HPDE6-E6E7 (cell line): ENCODE measurements at regions not wholly inside any gene's neighbourhood (a gene's known extent, or its start where the extent isn't known, plus 50 kb on each side); places are given as distances from the start of the nearest gene placed in this dataset.

Experiments used
- DNase-seq: peaks from one replicate; pipeline ENCODE4 v3.0.0; 2011; ENCODE audit warnings: missing footprints; ENCODE audit errors: extremely low spot score

DNA sequence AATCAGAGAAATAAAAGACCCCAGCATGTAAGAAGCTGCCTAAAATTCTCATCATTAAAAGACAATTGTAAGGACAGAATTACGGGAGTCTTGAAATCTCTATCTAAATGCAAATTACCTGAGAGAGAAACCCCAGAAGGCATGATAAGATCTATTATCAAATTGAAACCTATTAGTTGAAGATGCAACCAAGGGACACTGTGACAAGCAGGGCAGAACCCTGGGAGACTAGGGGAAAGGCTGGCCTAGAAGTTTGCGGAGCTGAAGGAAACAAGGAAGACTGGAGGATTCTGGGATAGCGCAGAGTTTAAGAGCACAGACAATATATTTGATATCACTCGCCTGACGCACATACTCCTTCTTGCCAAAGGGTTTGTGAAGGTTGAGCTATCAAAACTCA is 319.5 kb upstream of the CHAC2 start:
- DNase-seq = no peak

DNA sequence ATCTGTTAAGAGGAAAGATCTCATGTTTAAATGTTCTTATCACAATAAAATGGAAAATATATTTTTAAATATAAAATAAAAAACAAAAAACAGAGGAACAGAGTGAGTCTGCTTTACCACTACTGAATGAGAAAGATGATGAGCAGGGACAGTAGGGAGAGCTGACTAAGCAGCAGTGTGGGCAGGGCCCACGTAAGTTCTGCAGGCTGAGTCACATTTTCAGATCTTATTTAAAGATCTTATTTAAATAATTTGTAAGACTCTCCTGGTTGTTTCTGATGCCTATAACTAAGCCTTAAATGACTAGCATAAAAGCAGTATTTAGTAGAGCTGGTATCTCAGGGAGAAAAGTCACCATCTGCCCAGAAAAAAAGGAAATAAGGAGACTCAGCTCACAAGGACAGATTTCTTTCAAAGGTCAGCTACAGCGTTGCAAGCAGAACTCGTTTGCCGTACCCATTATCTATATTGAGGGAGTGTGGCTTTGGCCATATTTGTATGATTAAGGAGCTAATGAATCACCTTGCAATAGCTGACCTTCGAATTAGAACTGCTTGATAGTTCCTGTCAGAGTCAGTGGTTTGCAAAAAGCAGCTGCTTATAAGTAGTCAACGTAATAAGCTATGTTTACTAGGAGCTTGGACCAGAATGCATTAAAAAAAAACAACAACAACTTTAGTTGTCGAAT is 322.1 kb upstream of the CHAC2 start:
- peak; percentile 48 for DNase-seq

DNA sequence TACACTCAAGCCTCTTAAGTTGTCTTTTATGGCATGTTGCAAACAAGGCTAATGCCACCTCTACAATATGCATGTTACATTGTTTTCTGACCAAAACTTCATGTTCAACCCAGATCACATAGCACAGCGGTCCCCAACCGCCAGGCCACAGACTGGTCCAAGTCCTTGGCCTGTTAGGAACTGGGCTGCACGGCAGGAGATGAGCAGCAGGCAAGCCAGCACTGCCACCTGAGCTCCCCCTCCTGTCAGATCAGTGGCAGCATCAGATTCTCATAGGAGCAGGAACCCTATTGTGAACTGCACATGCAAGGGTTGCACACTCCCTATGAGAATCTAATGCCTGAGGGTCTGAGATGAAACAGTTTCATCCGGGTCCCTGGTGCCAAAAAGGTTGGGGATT is 324.8 kb upstream of the CHAC2 start:
- DNase-seq = no peak

DNA sequence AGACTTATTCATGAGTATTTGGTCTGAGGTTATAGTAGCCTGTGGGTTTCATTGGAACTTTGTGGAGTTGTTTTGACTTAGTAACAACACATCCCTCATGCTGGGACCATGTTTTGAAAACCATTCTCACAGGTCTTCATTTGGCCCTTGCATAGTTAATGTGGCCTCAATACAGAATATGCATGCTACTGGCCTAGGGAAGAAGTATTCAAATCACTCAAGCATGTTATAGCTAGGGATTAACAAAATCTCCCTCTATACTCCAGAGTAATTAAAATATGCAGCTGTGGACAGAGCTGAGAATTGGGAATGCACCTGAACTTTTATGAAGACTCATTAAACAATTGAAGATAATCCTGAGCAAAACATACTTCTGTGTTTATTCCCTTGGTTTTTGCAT is 325.5 kb upstream of the CHAC2 start:
- no peak for DNase-seq

DNA sequence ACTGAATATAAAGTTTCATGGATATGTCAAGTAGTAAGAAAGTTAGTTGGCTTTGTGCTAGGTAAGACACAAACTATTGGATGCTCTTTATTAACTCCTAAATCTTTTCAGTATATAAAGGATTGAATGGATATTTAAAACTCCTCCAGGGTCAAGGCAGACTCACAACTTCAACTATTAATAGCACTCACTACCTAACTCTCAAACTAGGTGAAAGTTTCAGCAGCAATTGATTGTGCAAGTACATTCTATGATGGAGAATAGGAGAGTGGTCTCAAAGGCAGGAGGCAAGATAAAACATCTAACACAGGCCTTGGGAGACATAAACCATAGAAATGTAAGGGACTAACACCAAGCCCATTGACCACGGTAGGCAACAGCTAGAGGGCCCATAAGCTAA is 328.9 kb upstream of the CHAC2 start:
- DNase-seq = no peak

DNA sequence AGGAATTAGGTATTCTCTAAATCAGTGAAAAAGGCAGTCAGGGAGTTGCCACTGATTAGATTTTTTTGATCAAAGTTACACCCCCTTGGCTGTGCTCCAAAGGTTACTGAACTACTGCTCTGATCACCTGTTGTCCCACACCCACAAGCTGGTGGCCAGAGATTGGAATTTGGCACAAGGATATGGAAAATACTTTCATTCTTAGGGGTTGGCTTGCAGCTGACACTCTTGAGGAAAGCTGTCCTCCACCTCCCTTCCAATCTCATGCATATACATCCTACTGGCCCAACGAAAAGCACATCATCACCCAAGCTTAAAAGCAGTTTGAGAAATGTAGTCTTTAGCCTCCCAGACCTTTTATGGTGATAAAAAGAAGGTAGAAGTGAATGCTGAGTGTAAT is 329.5 kb upstream of the CHAC2 start:
- DNase-seq = no peak

DNA sequence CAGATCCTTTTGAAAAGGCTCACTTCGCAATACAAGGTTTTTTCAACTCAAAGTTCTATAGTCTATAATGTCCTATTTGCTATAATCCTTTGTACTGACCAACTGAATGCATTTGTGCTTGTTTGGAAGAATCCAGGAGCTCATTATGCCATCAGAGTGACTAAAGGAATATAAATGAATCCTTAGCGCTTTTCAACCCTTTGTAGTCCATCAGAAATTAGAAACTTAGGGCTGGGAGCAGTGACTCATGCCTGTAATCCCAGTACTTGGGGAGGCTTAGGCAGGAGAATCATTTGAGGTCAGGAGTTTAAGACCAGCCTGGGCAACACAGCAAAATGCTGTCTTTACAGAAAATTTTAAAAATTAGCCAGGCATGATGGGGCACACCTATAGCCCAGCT is 330.2 kb upstream of the CHAC2 start:
- DNase-seq = no peak

DNA sequence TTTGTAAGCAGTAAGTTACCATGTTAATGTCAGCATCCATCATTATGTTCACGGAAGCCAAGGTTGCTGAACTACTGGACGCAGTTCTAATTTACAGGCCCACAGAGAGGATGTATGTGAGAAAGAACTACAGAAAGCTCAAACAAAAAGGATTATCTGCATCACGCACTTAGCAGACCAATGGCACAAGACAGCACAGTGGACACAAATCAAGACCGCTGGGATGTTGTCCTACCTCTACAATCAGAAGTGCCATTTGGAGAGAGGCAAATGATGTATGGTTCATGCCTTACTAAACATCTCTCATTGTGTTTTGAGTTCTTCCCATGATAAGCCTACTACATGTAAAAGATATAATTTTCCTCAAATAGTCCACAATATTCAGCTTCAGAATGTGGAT is 330.7 kb upstream of the CHAC2 start:
- DNase-seq = no peak

DNA sequence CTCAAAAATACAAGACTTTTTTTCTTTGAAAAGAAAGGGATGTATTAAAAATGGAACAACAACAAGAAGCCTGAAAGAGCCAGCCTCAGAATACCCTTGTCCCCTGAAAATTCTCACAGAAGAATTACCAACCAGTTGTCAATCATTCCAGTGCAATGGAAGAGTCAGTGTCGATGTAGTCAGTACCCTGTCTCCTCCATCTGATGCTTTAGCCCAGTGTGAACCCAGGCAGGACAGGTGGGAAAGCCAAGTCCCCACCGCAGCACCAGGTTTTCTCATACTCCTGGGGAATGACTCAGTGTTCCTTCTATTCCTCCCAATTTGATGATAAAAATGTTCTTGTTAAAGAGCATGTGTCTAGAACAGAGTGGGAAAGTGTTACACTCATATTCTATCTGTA is 332.0 kb upstream of the CHAC2 start:
- DNase-seq = no peak

DNA sequence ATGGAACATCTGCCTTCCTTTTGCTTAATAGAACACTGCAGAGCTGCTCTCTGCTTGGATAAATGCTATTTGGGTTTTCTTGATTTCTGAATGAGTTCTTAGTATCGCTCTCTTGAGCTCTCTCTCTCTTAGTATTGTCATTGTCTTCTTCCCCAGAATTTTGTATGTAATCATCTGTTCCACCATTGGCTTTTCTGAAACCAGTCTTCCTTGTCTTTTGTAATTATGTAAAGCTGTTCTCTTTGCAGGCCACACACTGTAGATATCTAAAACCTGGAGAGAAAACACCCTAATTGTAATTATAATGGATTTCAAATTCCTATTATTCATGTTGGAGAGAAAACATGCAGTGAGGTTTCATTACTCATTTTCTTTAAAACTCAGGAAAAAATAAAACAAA is 333.1 kb upstream of the CHAC2 start:
- DNase-seq = no peak

DNA sequence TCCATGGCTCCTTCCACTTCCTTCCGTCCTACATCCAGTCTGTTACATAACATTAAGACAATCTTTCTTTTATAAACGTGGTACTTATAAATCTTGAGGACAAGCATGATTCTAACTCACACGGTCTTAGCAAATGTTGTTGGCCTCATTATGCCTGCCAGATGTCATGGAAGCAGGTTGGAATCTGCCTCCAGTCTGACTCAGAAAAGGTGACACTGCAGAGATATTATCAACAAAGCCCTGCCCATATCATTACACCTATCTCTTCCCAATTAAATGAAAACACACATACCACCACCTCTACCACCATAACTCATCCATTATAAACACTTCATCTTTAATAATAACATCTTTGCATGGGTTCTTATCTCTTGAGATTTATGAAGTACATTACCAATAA is 334.7 kb upstream of the CHAC2 start:
- DNase-seq = no peak

DNA sequence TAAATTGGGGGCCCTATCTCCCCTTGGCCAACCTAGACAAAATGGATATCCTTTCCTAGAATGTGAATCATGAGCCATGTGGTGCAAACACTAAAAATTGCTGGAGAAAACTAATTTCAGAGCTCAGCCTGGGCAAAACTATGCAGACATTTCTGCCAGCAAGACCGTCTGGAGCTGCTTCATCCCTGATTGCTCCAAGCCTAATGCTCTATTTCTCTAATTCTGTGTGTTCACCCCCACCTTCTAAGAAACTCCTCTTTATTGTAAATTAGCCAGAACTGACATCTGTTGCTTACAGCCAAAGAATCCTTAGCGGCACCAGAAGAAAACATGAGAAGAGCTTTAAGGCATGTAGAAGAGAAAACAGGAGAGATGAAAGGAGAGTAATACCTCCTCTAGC is 337.7 kb upstream of the CHAC2 start:
- no peak for DNase-seq

DNA sequence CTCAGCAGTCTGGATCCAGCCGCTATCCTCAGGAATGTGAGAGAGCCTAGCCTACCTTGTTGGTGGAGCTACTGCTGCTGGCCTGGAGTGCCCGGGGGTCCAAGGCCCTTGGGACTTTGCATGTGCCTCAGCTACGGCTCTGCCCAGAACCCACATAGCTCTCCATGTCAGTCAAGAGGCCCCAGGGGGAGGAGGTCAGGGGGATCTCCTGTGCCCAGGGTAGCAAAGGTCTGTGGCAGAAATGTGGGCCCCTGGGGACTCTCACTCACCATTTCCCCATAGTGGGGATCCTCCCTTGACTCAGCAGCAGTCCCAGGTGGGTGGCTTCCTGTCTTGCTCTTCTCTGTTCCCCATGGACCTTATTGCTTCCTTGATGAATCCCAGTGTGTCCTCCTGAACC is 342.7 kb upstream of the CHAC2 start:
- DNase-seq = no peak

DNA sequence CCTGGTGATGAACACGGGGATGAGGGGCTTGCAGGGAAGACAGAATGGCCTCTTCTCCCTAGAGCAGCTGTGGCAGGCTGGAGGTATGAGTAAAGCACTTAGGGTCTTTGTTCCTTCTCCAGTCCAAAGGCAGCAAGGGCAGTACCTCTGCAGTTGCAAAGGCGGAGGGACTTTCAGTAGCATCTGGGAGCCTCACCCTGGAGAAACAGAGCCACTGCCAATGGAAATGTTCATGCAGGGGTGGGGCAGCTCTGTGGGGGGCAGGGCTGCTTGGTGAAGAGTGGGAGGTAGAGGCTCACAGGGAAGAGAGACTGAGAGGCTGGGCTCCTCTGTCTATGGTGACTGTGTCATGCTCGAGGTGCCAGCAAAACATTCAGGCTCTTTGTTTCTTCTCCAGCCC is 344.1 kb upstream of the CHAC2 start:
- DNase-seq = no peak

DNA sequence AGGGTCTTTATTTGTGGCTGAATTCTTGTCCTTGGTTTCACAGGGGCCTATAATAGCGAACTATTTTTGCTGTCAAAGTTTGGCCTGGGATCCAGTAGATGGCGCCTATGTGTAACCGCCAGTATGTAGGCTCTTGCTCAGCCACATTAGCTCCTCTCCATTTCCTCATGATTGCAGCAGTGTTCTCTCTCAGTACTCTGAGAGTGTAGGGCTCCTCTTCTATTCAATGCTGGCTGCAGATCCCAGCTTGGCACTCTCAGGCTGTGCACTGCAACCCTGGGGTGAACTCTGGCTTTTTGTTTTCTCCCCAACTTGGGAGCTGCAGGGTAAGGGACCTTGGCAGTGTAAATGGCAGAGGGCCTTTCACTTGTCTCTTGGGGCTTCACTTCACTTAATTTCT is 344.6 kb upstream of the CHAC2 start:
- DNase-seq = no peak

DNA sequence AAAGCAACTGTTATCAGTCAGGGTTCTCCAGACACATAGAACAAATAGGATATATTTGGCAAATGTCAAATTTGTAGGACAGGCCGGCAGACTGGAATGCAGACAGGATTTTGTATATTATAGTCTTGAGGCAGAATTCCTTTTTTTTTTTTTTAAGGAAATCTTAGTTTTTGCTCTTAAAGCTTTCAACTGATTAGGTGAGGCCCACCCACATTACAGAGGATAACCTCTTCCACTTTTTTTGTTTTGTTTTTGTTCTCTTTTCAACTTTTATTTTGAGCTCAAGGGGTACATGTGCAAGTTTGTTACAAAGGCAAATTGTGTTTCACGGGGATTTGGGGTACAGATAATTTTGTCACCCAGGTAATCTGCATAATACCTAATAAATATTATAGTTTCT is 350.2 kb upstream of the CHAC2 start:
- no peak for DNase-seq

DNA sequence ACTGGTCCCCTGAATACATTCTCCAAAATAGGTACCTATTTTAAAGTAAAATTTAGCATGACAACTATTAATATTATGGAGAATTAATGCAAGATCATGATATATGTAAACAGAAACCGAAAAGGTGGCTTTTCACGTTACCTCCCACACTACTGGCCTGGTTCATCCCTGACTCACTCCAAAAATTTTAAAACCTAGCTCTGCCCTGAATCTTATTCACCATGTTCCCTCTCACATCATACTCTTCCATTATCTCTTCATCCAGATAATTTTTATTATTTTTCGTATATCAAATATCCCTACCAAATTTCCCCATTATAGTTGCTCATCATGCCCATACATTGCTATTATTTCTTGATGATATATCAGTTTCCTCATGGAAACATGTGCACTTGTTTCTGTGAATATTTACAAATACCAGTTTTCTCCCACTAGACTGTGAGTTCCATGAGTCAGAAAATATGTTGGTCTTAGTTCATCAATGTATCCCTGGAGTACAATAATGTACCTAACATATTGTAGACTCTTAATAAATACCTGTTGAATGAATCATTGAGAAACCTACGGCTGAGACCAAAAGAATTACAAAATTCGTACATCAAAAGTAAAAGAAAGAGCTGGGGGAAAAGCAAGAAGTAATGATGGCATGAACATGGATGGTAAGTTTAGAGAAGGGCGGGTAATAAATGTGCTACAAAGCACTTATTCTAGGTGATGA is 360.1 kb upstream of the CHAC2 start:
- DNase-seq = peak; percentile 13

DNA sequence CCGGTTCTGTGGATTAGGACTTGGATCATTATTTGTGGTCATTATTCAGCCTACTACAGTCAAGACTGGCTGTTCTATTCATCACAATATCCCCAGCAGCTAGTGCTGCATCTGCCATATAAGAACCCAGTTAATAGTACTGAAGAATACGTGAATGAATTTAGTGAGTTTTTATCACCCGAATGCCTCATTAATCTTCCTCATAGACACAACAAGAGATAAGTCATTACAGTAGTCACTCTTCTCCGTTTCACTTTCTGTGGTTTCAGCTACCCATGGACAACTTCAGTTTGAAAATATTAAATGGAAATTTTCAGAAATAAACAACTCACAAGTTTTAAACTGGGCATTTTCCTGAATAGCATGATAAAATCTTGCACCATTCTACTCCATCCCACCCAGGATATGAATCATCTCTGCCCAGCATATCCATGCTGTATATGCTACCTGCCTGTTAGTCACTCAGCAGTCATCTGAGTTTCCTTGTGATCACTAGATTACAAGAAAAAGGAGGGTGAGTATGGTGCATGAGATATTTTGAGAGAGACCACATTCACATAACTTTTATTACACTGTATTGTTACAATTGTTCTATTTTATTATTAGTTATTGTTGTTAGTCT is 363.7 kb upstream of the CHAC2 start:
- DNase-seq = peak; percentile 53

DNA sequence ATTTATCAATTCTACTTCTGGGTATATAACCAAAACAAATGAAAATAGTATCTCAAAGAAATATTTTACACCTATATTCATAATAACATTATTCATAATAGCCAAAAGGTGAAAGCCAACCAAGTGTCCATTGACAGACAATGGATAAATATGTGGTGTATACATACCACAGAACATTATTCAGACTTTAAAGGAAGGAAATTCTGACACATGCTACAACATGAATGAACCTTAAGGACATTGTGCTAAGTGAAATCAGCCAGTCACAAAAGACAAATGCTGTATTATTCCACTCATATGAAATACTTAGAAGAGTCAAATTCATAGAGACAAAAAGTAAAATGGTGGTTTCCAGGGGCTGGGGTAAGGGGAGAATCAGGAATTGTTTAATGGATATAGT is 370.5 kb upstream of the CHAC2 start:
- no peak for DNase-seq

DNA sequence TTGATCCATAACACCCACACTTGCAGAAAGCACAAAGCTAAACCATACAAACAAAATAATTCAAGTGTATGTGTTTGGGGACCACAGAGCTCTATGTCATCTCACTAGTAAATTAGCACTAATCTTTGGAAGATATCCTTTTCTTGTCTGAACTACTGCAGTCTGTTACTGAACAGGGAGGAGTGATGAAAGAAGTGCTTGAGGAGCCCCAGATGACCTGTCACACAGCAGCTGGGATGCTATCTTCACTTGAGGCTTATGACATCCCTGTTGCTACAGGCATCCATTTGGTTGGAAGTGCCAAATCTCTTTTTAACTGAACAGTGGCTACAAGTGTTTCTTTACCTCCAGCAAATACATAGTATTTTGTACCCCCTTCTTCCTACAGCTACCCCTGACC is 386.3 kb upstream of the CHAC2 start:
- DNase-seq = no peak

DNA sequence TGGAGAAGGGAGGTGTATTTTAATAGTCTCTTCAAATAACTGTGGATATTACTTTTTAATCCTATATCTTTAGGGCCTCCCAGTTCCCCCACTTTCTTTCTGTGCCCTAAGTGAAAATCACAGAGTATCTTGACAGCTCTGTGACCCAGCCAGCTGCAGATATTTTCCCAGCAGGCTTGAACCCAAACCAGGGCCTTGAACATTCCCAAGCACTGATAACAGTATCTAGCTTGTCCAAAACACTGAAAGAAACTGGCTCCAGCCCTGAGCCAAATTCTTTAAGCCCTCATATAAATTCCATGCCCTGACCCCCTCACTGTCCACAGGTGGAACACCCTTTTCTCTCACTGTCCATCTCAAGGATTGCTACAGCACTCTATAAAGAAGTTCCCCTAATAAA is 388.1 kb upstream of the CHAC2 start:
- no peak for DNase-seq

DNA sequence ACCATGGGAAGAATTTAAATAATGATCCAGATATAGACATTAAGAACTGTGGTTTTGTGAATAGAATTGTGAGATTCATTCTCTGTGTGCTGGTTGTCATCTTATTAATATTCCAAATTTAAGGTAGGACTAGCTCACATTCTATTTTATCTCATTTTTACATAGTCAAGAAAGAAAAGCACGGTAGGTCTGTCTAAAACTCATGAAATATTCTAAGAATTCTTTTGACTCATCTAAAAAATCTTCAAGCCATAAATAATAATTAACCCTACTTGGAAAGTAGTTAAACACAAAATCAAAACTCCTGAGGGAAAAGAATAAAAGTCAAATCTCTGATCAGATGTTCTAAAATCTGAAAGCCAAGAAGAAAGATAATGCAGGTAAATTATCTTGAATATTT is 388.8 kb upstream of the CHAC2 start:
- DNase-seq = no peak

DNA sequence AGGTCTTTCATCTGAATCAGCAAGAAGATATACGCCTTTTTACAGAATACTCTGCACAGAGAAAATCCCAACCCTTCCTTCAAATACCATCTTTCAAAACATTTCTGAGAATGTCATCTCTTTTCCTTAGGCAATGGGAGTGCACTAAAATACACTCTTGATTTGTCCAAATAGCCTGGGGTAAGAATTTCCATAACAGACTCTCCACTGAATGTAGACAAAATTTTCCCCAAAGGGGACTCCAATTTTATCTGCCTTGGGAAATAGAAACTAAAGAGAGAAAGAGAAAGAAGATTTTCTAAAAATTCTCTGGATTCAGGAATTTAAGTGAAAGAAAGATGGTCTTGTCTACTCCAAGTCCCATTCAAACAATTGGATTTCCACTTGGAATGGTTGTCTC is 394.5 kb upstream of the CHAC2 start:
- no peak for DNase-seq
